ENCODE measurements at regions not wholly inside any gene's neighbourhood (a gene's known extent, or its start where the extent isn't known, plus 50 kb on each side); places are given as distances from the start of the nearest gene placed in this dataset.

DNA sequence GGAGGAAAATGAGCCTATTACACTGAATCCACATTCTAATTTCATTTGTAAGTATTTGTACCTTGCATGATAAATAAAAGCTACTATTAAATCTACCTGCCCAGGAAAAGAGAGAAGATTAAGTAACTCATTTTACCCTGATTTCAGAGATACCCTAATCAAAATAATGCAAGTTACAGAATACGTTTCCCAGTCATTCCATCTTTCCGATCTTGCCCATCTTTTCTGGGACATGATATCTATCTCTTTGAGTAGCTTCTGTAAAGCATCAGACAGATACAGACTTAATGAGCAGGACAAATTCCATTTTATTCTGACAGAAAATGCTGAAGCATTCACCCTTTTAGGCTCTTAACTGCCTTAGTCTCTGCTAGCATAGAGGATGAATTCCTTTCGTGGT is 56.6 kb downstream of the SPRY2 start:
- no TSS peak for BruUV-seq (replicated peaks)
- Histone ChIP-seq H3K9me3 (ENCODE audit: low read depth, low read length, poor library complexity, severe bottlenecking) (no peaks in the 10 kb centered on the region), H3K4me3 (ENCODE audit: low read depth, low read length, poor library complexity, severe bottlenecking) (no peak overlapping the region), H3K27ac (ENCODE audit: low read depth, low read length, poor library complexity, severe bottlenecking) (no peak overlapping the region), H3K4me1 (ENCODE audit: insufficient read depth, low read length, poor library complexity, severe bottlenecking) (no peaks in the 10 kb centered on the region), H3K36me3 (ENCODE audit: insufficient read depth, low read length, poor library complexity, severe bottlenecking) (no peaks in the 10 kb centered on the region), H3K27me3 (replicated peaks; ENCODE audit: insufficient read depth, low read depth, low read length, poor library complexity) (no peaks in the 10 kb centered on the region)
- DNase-seq (ENCODE audit: low spot score): no peak
- POLR2A ChIA-PET (ENCODE audit: low non-redundant PET): no interaction called here
- intact Hi-C loops (cut with micrococcal nuclease; ENCODE audit: unreplicated experiment): no loop called here
- CTCF ChIA-PET: no interaction called here
- TF ChIP-seq EZH2 (IDR thresholded peaks at IDR 0.05; ENCODE audit: borderline replicate concordance, low read depth, low read length, poor library complexity, severe bottlenecking): no peak
- TF ChIP-seq, protein P1, sequence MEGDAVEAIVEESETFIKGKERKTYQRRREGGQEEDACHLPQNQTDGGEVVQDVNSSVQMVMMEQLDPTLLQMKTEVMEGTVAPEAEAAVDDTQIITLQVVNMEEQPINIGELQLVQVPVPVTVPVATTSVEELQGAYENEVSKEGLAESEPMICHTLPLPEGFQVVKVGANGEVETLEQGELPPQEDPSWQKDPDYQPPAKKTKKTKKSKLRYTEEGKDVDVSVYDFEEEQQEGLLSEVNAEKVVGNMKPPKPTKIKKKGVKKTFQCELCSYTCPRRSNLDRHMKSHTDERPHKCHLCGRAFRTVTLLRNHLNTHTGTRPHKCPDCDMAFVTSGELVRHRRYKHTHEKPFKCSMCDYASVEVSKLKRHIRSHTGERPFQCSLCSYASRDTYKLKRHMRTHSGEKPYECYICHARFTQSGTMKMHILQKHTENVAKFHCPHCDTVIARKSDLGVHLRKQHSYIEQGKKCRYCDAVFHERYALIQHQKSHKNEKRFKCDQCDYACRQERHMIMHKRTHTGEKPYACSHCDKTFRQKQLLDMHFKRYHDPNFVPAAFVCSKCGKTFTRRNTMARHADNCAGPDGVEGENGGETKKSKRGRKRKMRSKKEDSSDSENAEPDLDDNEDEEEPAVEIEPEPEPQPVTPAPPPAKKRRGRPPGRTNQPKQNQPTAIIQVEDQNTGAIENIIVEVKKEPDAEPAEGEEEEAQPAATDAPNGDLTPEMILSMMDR (conservative IDR thresholded peaks at IDR 0.05; ENCODE audit: low read depth, low read length): no peak

DNA sequence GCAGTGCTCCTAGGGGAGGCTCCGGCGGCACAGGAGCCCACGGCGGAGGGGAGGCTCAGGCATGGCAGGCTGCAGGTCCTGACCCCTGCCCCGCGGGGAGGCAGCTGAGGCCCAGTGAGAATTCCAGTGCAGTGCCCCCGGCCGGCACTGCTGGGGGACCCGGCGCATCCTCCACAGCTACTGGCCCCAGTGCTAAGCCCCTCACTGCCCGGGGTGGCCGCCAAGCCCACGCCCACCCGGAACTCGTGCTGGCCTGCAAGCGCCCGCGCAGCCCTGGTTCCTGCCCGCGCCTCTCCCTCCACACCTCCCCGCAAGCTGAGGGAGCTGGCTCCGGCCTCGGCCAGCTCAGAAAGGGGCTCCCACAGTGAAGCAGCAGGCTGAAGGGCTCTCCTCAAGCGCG is 62.2 kb downstream of the SPRY2 start:
- peaks cover 28% of the 10 kb centered on the region for H3K4me1 ChIP-seq (ENCODE audit: insufficient read depth, low read length, poor library complexity, severe bottlenecking)
- DNase-seq (ENCODE audit: low spot score): no peak
- ChIA-PET CTCF (no interaction called here), POLR2A (ENCODE audit: low non-redundant PET) (no interaction called here)
- TF ChIP-seq, protein P1 (conservative IDR thresholded peaks at IDR 0.05; ENCODE audit: low read depth, low read length): no peak
- no peak for TF ChIP-seq EZH2 (IDR thresholded peaks at IDR 0.05; ENCODE audit: borderline replicate concordance, low read depth, low read length, poor library complexity, severe bottlenecking)
- no peak overlapping the region for H3K4me3 ChIP-seq (ENCODE audit: low read depth, low read length, poor library complexity, severe bottlenecking)
- H3K27me3 ChIP-seq (replicated peaks; ENCODE audit: insufficient read depth, low read depth, low read length, poor library complexity): no peaks in the 10 kb centered on the region
- no peaks in the 10 kb centered on the region for H3K36me3 ChIP-seq (ENCODE audit: insufficient read depth, low read length, poor library complexity, severe bottlenecking)
- H3K9me3 ChIP-seq (ENCODE audit: low read depth, low read length, poor library complexity, severe bottlenecking): no peaks in the 10 kb centered on the region
- no TSS peak for BruUV-seq (replicated peaks)
- intact Hi-C loops (cut with micrococcal nuclease; ENCODE audit: unreplicated experiment): no loop called here
- no peak overlapping the region for H3K27ac ChIP-seq (ENCODE audit: low read depth, low read length, poor library complexity, severe bottlenecking)

DNA sequence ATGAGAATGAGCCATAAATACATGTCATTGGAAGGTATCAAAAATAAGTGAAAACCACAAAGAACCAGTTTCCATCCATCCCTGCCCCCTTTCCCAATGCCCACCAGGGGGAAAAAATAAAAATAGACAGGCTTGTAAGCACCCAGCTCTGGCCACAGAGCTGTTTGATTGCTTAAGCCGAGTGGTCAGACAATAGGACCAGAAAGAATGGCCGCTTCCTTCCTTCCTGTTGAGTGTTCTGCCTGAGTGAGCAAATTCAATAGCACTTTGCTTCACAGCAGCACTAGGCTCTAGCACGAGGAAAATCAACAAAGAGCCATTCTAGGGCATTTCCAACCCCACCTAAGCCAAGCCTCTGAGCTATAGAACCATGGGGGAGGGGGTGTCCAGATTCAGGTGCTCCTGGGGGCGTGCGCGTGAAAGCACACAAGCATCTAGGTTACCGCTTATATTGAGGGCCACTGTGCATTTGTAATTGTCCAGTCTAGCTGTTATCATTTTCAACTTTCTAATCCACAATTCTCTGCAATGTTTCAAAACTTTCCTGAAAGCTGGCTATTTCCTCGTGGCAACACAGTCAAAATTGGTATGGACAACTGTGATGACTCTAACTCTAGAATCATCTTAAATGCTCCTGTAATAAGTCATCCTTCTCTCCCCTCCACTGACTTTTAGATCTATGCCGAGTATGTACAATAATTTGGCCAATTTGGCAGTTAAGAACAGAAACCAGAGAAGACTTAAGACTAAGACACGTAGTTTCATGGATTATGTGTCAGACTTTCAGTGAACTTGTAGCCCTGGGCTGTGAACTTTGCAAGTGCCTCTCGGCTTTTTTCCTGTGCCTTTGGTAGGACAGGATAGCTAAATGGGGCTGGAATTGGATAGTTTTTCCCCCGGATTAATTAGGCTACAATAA is 64.3 kb downstream of the SPRY2 start:
- Histone ChIP-seq H3K9me3 (ENCODE audit: low read depth, low read length, poor library complexity, severe bottlenecking) (no peaks in the 10 kb centered on the region), H3K36me3 (ENCODE audit: insufficient read depth, low read length, poor library complexity, severe bottlenecking) (no peaks in the 10 kb centered on the region), H3K4me3 (ENCODE audit: low read depth, low read length, poor library complexity, severe bottlenecking) (peak overlapping the region; percentile 3), H3K4me1 (ENCODE audit: insufficient read depth, low read length, poor library complexity, severe bottlenecking) (peaks cover 28% of the 10 kb centered on the region), H3K27me3 (replicated peaks; ENCODE audit: insufficient read depth, low read depth, low read length, poor library complexity) (no peaks in the 10 kb centered on the region), H3K27ac (ENCODE audit: low read depth, low read length, poor library complexity, severe bottlenecking) (peak overlapping the region; percentile 62)
- intact Hi-C loops (cut with micrococcal nuclease; ENCODE audit: unreplicated experiment): no loop called here
- TF ChIP-seq, protein P1 (conservative IDR thresholded peaks at IDR 0.05; ENCODE audit: low read depth, low read length): peak; percentile 40; the same call in 1 of the 2 replicates
- no peak for TF ChIP-seq EZH2 (IDR thresholded peaks at IDR 0.05; ENCODE audit: borderline replicate concordance, low read depth, low read length, poor library complexity, severe bottlenecking)
- ChIA-PET POLR2A (ENCODE audit: low non-redundant PET) (interaction anchor here (0.6 kb wide), 1 partner anchor 64 kb away, joined by 3 read pairs; the partner anchor contains the start of gene SPRY2), CTCF (interaction anchor here (1.0 kb wide), 1 partner anchor 65 kb away, joined by 10 read pairs; the partner anchor contains the start of gene SPRY2)
- peak; percentile 95 for DNase-seq (ENCODE audit: low spot score)
- no TSS peak for BruUV-seq (replicated peaks)
